ENCODE measurements at regions not wholly inside any gene's neighbourhood (a gene's known extent, or its start where the extent isn't known, plus 50 kb on each side); places are given as distances from the start of the nearest gene placed in this dataset.

DNA sequence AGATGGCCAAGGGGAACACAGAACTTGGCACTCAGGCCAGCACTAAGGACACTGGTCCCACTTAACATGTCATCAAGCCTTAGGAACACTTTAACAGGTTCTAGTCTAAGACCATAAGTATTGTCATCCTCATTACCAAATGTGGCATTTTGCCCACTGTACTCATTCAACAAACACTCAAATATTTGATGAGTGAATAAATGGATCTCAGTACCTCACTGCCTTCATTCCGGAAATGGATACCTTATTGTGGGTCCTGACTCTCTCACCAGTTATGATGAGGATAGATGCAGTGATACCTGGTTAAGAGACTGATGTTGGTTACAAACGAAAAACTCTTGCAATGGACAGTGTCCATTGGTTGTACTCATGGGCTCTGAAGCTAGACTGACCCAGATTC lies 455.2 kb upstream of the DYNLRB2 start:
- H3K27ac ChIP-seq, result no peak overlapping the region
- no peak for DNase-seq
- no peaks in the 10 kb centered on the region for H3K36me3 ChIP-seq
- peaks cover 0 to 6% (median 2%) of the 10 kb centered on the region in 4 donors for H3K4me1 ChIP-seq
- intact Hi-C loops (cut with DNase I), result loop anchor here (2.0 to 10.0 kb wide), 2 partner anchors 319 to 1961 kb away; no protein-coding TSS in a partner anchor
- WGBS, 2 donors, result 72 to 87% methylated on average over 2 of the region's 2 CpGs
- TF ChIP-seq EP300 (IDR thresholded peaks at IDR 0.05), result no peak
- TF ChIP-seq, protein P1, sequence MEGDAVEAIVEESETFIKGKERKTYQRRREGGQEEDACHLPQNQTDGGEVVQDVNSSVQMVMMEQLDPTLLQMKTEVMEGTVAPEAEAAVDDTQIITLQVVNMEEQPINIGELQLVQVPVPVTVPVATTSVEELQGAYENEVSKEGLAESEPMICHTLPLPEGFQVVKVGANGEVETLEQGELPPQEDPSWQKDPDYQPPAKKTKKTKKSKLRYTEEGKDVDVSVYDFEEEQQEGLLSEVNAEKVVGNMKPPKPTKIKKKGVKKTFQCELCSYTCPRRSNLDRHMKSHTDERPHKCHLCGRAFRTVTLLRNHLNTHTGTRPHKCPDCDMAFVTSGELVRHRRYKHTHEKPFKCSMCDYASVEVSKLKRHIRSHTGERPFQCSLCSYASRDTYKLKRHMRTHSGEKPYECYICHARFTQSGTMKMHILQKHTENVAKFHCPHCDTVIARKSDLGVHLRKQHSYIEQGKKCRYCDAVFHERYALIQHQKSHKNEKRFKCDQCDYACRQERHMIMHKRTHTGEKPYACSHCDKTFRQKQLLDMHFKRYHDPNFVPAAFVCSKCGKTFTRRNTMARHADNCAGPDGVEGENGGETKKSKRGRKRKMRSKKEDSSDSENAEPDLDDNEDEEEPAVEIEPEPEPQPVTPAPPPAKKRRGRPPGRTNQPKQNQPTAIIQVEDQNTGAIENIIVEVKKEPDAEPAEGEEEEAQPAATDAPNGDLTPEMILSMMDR (IDR thresholded peaks at IDR 0.05), result no peak
- no peak for TF ChIP-seq POLR2A (IDR thresholded peaks at IDR 0.05)
- no peak for TF ChIP-seq POLR2AphosphoS5 (IDR thresholded peaks at IDR 0.05)
- no peak overlapping the region for H3K4me3 ChIP-seq
- H3K9me3 ChIP-seq, result no peaks in the 10 kb centered on the region
- H3K27me3 ChIP-seq, result no peaks in the 10 kb centered on the region

DNA sequence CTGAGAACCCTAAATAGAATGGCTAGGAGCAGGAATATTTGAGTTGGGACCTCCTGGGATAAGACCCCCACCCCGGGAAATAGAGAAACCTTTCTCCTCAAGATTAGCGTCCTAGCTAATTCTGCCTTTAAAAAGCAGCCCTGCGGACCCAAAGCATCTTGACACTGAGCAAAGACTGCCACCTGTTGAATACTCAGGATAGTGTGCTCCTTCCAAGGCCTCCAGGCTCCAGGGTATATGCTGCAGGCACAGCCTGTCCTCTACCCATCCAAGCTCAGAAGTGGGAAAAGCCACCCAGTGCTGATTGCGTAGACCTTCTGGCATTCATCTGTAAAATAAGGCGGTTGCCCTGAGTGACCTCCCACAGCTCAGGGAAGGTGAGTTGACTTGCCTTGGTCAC lies 456.2 kb upstream of the DYNLRB2 start:
- no peaks in the 10 kb centered on the region for H3K27me3 ChIP-seq
- H3K4me1 ChIP-seq, result peaks cover 0 to 6% (median 2%) of the 10 kb centered on the region in 4 donors
- no peak overlapping the region for H3K4me3 ChIP-seq
- H3K36me3 ChIP-seq, result no peaks in the 10 kb centered on the region
- intact Hi-C loops (cut with DNase I), result loop anchor here (2.0 to 10.0 kb wide), 4 partner anchors 318 to 1960 kb away; partner anchors contain the start of gene MAF
- 30 to 34% methylated on average over 5 of the region's 5 CpGs for WGBS, 2 donors
- no peak for TF ChIP-seq POLR2A (IDR thresholded peaks at IDR 0.05)
- TF ChIP-seq, protein P1 (IDR thresholded peaks at IDR 0.05), result peak in 3 of 4 experiments; percentile 54 to 74 (median 73)
- DNase-seq, result peak; percentile 82
- H3K27ac ChIP-seq, result no peak overlapping the region
- no peaks in the 10 kb centered on the region for H3K9me3 ChIP-seq

DNA sequence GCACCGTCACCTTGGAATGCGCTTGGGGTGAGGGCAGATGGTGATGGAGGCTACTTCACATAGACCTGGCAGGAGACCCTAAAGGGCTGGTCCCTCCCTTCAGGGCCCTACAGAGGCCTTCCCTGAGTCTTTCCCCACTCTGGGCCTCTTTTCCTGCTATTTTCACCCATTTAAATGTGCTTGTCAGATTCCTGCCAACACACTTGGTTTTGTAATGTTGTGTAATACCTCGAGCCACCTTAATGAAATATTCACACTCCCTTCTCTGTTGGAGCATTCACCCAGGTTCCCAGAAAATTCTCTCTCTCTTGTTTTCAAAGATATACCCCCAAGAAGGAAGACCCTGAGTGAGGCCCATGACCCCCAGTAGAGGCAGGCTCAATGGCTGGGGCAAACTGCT lies 456.6 kb upstream of the DYNLRB2 start:
- Histone ChIP-seq H3K36me3 (no peaks in the 10 kb centered on the region), H3K27ac (no peak overlapping the region), H3K4me3 (no peak overlapping the region), H3K27me3 (no peaks in the 10 kb centered on the region), H3K4me1 (peaks cover 0 to 6% (median 2%) of the 10 kb centered on the region in 4 donors), H3K9me3 (no peaks in the 10 kb centered on the region)
- TF ChIP-seq, protein P1 (IDR thresholded peaks at IDR 0.05), result no peak
- no peak for TF ChIP-seq POLR2AphosphoS5 (IDR thresholded peaks at IDR 0.05)
- TF ChIP-seq POLR2A (IDR thresholded peaks at IDR 0.05), result no peak
- TF ChIP-seq EP300 (IDR thresholded peaks at IDR 0.05), result no peak
- intact Hi-C loops (cut with DNase I), result loop anchor here (2.0 to 10.0 kb wide), 4 partner anchors 317 to 1959 kb away; partner anchors contain the start of gene MAF
- no peak for DNase-seq
- 92 to 94% methylated on average over 3 of the region's 3 CpGs for WGBS, 2 donors

DNA sequence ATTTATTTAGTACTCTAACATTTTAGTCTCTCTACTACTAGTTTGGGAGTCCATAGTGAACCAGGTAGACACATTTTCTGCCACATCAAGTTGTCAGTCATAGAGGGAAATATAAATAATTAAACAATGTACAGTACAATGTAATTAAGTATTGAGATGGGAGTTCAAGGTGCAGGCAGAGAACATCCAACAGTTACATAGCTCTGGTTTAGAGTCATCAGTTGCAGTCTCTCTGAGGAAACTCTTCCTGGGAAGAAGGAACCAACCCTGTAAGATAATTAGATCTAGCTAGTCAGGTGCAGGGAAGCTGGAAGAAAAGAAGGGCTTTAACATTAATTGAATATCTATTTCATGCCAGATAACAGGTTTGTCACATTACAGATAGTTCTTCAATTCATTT lies 457.9 kb upstream of the DYNLRB2 start:
- DNase-seq, result no peak
- no peaks in the 10 kb centered on the region for H3K9me3 ChIP-seq
- H3K27ac ChIP-seq, result no peak overlapping the region
- TF ChIP-seq POLR2A (IDR thresholded peaks at IDR 0.05), result no peak
- TF ChIP-seq POLR2AphosphoS5 (IDR thresholded peaks at IDR 0.05), result no peak
- no peaks in the 10 kb centered on the region for H3K36me3 ChIP-seq
- H3K4me1 ChIP-seq, result peaks cover 0 to 6% (median 2%) of the 10 kb centered on the region in 4 donors
- intact Hi-C loops (cut with DNase I), result loop anchor here (5.0 to 10.0 kb wide), 3 partner anchors 481 to 1958 kb away; partner anchors contain the start of gene MAF
- H3K4me3 ChIP-seq, result no peak overlapping the region
- H3K27me3 ChIP-seq, result no peaks in the 10 kb centered on the region

DNA sequence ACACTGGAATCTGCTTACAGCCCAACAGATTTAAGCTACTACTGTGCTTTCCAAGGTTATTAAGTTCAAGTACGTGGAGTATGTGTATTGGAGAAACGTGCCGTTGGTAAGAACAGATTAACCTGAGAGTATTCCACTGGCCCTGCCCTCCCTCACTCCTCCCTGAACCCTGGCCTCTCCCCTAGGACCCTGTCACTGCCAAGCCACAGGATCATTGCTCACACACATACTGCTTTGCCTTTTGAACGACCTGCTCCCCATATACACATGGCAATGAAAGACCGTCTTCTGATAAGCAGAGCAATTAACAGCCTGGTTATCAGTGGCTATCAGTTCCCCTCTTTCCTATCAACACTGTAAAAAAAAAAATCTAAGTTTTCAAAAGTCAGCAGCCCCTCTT lies 458.9 kb upstream of the DYNLRB2 start:
- DNase-seq, result no peak
- TF ChIP-seq, protein P1 (IDR thresholded peaks at IDR 0.05), result no peak
- TF ChIP-seq POLR2AphosphoS5 (IDR thresholded peaks at IDR 0.05) (no peak), POLR2A (IDR thresholded peaks at IDR 0.05) (no peak), EP300 (IDR thresholded peaks at IDR 0.05) (no peak)
- Histone ChIP-seq H3K27ac (no peak overlapping the region), H3K36me3 (no peaks in the 10 kb centered on the region), H3K4me3 (no peak overlapping the region), H3K9me3 (no peaks in the 10 kb centered on the region), H3K4me1 (peaks cover 0 to 6% (median 2%) of the 10 kb centered on the region in 4 donors), H3K27me3 (no peaks in the 10 kb centered on the region)
- intact Hi-C loops (cut with DNase I), result loop anchor here (5.0 to 10.0 kb wide), 3 partner anchors 480 to 1957 kb away; partner anchors contain the start of gene MAF
- 24 to 72% methylated on average over 5 of the region's 5 CpGs for WGBS, 2 donors
